Left ventricle myocardium inferior (tissue), 1 donor: ENCODE measurements at regions not wholly inside any gene's neighbourhood (a gene's known extent, or its start where the extent isn't known, plus 50 kb on each side); places are given as distances from the start of the nearest gene placed in this dataset.

ENCODE experiments used
- DNase-seq: peaks from one replicate; pipeline ENCODE4 v3.0.0-alpha.2; 2020
- H3K27ac ChIP-seq: fragments of 200-600 bp; replicated peaks from 2 replicates; pipeline ENCODE4 v1.8.0; 2021
- H3K27me3 ChIP-seq: fragments of 200-600 bp; 2 replicates; pipeline ENCODE4 v1.8.0; 2021; ENCODE audit warnings: low read depth
- H3K36me3 ChIP-seq: fragments of 200-600 bp; 2 replicates; pipeline ENCODE4 v1.8.0; 2021
- H3K4me1 ChIP-seq: fragments of 200-600 bp; 2 replicates; pipeline ENCODE4 v1.8.0; 2021
- H3K4me3 ChIP-seq: fragments of 200-600 bp; 2 replicates; pipeline ENCODE4 v1.8.0; 2021; ENCODE audit warnings: mild to moderate bottlenecking, moderate library complexity
- H3K9me3 ChIP-seq: fragments of 200-600 bp; replicated peaks from 2 replicates; pipeline ENCODE4 v1.8.0; 2021
- CTCF ChIP-seq: fragments of 200-600 bp; IDR thresholded peaks from 2 replicates; pipeline ENCODE4 v1.8.0; 2021; ENCODE audit warnings: antibody characterized with exemption, mild to moderate bottlenecking, borderline replicate concordance
- intact Hi-C: fragments of 100-400 bp; cut with micrococcal nuclease; formaldehyde crosslinking; loops from one replicate; pipeline ENCODE4 v1.11.0; 2022
- donor health status: DM: no; HTN: yes; CAD: no; lungs with severe emphysema.

- no peak overlapping the region for H3K27ac ChIP-seq
- no peak for TF ChIP-seq CTCF
- intact Hi-C loops = no loop called here
- no peaks in the 10 kb centered on the region for H3K9me3 ChIP-seq
- H3K4me1 ChIP-seq = no peaks in the 10 kb centered on the region
- H3K4me3 ChIP-seq = no peak overlapping the region
- H3K36me3 ChIP-seq = no peaks in the 10 kb centered on the region
- DNase-seq = no peak
- no peaks in the 10 kb centered on the region for H3K27me3 ChIP-seq
These were observed 95.6 kb downstream of the RRAGB start for GRCh38 chrX:55813150-55813549.

- Histone ChIP-seq H3K4me3 (no peak overlapping the region), H3K36me3 (no peaks in the 10 kb centered on the region), H3K9me3 (no peaks in the 10 kb centered on the region), H3K27ac (no peak overlapping the region), H3K4me1 (no peaks in the 10 kb centered on the region), H3K27me3 (no peaks in the 10 kb centered on the region)
- no peak for DNase-seq
- intact Hi-C loops = no loop called here
- TF ChIP-seq CTCF = no peak
These were observed 98.0 kb downstream of the RRAGB start for GRCh38 chrX:55815546-55815945.

- H3K9me3 ChIP-seq = no peaks in the 10 kb centered on the region
- intact Hi-C loops = no loop called here
- no peak for TF ChIP-seq CTCF
- H3K4me3 ChIP-seq = no peak overlapping the region
- no peaks in the 10 kb centered on the region for H3K4me1 ChIP-seq
- no peaks in the 10 kb centered on the region for H3K36me3 ChIP-seq
- H3K27ac ChIP-seq = no peak overlapping the region
- DNase-seq = no peak
- no peaks in the 10 kb centered on the region for H3K27me3 ChIP-seq
These were observed 98.5 kb downstream of the RRAGB start for GRCh38 chrX:55816023-55816422.

GRCh38 chrX:55818673-55819375 is 101.3 kb downstream of the RRAGB start:
- Histone ChIP-seq H3K4me1 (no peaks in the 10 kb centered on the region), H3K27ac (no peak overlapping the region), H3K36me3 (no peaks in the 10 kb centered on the region), H3K27me3 (no peaks in the 10 kb centered on the region), H3K9me3 (peaks cover 5% of the 10 kb centered on the region), H3K4me3 (no peak overlapping the region)
- TF ChIP-seq CTCF = no peak
- no peak for DNase-seq
- intact Hi-C loops = no loop called here

- no peaks in the 10 kb centered on the region for H3K36me3 ChIP-seq
- H3K9me3 ChIP-seq = no peaks in the 10 kb centered on the region
- no peaks in the 10 kb centered on the region for H3K27me3 ChIP-seq
- no peaks in the 10 kb centered on the region for H3K4me1 ChIP-seq
- DNase-seq = no peak
- no peak overlapping the region for H3K4me3 ChIP-seq
- intact Hi-C loops = no loop called here
- TF ChIP-seq CTCF = no peak
- no peak overlapping the region for H3K27ac ChIP-seq
These were observed 121.9 kb downstream of the RRAGB start for GRCh38 chrX:55839485-55839884.
